SU-DHL-6 (cell line): ENCODE measurements at regions not wholly inside any gene's neighbourhood (a gene's known extent, or its start where the extent isn't known, plus 50 kb on each side); places are given as distances from the start of the nearest gene placed in this dataset.

Source experiments
- EZH2phosphoT487 ChIP-seq: fragments of 200-600 bp; sonication (generic), shearing (Covaris generic); conservative IDR thresholded peaks from 2 replicates; pipeline ENCODE4 v1.6.1; 2018; ENCODE audit warnings: mild to moderate bottlenecking, antibody characterized with exemption, low read length, moderate library complexity, mixed read lengths
- TF ChIP-seq, protein P1 (sequence below): fragments of 200-600 bp; sonication (generic); IDR thresholded peaks from one replicate; pipeline ENCODE4 v1.5.1; 2017; ENCODE audit warnings: antibody characterized with exemption, mild to moderate bottlenecking, low read length, moderate library complexity; ENCODE audit not compliant: insufficient read depth, poor library complexity, severe bottlenecking

DNA sequence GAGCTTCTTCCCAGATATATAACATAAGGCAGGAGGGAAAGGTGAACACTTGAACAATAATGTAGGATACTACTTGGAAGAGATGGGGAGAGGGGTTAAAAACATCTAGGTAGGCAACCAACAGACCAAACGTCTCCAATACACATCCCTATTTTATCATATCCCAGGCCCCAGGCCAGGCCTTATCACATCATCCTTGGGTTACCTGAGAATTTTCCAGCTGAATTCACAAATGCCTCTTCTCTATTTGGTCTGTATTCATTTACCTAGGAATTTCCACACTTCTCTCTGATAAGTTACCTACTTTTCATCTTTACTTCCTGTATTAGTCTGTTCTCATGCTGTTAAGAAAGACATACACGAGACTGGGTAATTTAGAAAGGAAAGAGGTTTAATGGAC lies 141.9 kb upstream of the C1orf21 start:
- TF ChIP-seq, protein P1, sequence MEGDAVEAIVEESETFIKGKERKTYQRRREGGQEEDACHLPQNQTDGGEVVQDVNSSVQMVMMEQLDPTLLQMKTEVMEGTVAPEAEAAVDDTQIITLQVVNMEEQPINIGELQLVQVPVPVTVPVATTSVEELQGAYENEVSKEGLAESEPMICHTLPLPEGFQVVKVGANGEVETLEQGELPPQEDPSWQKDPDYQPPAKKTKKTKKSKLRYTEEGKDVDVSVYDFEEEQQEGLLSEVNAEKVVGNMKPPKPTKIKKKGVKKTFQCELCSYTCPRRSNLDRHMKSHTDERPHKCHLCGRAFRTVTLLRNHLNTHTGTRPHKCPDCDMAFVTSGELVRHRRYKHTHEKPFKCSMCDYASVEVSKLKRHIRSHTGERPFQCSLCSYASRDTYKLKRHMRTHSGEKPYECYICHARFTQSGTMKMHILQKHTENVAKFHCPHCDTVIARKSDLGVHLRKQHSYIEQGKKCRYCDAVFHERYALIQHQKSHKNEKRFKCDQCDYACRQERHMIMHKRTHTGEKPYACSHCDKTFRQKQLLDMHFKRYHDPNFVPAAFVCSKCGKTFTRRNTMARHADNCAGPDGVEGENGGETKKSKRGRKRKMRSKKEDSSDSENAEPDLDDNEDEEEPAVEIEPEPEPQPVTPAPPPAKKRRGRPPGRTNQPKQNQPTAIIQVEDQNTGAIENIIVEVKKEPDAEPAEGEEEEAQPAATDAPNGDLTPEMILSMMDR: no peak
- TF ChIP-seq EZH2phosphoT487: no peak
